ENCODE measurements at regions not wholly inside any gene's neighbourhood (a gene's known extent, or its start where the extent isn't known, plus 50 kb on each side); places are given as distances from the start of the nearest gene placed in this dataset.
A peak's percentile ranks its signal among the peaks of the same experiment; 100 is the strongest.

DNA sequence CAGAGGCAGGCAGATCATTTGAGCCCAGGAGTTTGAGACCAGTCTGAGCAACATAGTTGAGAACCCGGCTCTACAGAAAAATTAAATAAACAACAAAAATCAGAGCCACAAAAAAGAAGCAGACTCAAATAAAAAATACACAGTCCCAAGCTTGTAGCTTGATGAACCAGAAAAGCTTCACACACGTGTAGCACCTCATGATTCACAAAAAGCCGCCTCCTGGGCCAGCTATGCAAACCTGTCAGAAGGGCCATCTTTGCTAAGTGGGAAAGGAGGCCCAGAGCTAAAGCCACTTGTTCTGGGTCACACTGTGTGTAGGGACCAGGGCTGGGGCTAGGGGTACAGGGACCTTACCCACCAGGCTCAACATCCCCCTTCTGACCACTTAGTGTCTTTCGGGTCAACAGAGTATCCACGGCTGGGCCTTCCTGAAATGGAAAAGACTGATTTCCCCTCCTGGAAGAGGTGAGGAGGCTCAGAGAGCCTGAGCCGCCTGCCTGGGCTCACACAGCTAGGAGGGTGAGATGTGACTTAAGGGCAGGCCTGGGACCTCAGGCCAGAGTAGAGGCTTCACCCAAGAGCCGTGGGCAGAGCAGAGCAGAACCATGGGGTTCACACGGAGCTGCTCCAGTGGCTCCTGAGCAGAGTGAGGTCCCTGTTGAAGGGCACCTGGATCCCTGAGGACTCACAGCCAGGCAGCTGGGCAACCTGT, 269.6 kb downstream of the PARN start:
- DNase-seq (ENCODE audit: low spot score), result no peak

GRCh38 chr16:14358697-14359305, 271.3 kb downstream of the PARN start:
- no peak for DNase-seq (ENCODE audit: low spot score)

- DNase-seq (ENCODE audit: low spot score), result no peak
These were observed 272.7 kb downstream of the PARN start for GRCh38 chr16:14357328-14357727.

GRCh38 chr16:14356064-14356463, 274.0 kb downstream of the PARN start:
- DNase-seq (ENCODE audit: low spot score), result no peak

- peak; percentile 90 for DNase-seq (ENCODE audit: low spot score)
These were observed 275.3 kb downstream of the PARN start for GRCh38 chr16:14354561-14355351.

DNA sequence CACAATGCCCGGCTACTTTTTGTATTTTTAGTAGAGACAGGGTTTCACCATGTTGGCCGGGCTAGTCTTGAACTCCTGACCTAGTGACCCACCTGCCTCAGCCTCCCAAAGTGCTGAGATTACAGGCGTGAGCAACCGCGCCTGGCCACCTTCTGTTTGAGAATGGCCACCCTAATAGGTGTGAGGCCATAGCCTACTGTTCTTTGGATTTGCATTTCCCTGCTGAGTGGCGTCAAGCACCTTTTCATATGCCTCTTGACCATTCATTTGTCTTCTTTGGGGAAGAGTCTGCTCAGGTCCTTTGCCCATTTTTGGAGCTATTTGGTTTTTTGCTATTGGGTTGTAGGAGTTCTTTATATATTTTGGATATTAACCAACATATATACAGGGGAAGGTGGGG, 276.7 kb downstream of the PARN start:
- DNase-seq (ENCODE audit: low spot score), result no peak

- no peak for DNase-seq (ENCODE audit: low spot score)
These were observed 278.4 kb downstream of the PARN start for GRCh38 chr16:14351647-14352046.

DNA sequence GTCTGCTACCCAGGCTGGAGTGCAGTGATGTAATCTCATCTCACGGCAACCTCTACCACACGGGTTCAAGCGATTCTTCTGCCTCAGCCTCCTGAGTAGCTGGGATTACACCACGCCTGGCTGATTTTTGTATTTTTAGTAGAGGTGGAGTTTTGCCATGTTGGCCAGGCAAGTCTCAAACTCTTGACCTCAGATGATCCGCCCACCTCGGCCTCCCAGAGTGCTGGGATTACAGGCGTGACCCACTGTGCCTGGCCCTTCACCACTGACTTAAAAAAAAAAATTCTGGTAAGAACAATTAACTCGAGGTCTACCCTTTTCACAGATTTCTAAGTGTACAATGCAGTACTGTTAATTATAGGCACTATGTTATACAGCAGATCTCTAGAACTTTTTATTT, 279.4 kb downstream of the PARN start:
- DNase-seq (ENCODE audit: low spot score), result no peak

- DNase-seq (ENCODE audit: low spot score), result no peak
These were observed 279.0 kb downstream of the MRTFB start for GRCh38 chr16:14350081-14350480.

DNA sequence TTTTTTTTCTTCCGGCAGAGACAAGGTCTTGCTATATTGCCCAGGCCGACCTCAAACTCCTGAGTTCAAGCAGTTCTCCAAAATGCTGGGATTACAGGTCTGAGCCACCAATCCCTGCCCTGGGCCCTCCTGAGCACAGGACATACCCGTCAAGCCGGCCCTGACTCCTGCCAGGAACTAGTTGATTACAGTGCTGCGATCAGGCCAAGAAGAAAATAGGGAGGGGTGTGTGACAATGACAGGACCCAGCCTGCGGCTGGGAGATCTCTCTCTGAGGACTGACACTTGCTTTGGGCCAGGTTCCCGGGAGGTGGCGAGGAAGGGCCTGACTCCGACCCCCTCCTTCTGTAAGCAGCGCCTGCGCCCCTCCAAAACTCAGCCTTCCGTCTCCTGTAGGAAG, 276.6 kb downstream of the MRTFB start:
- no peak for DNase-seq (ENCODE audit: low spot score)

GRCh38 chr16:14346278-14347142, 275.4 kb downstream of the MRTFB start:
- no peak for DNase-seq (ENCODE audit: low spot score)

DNA sequence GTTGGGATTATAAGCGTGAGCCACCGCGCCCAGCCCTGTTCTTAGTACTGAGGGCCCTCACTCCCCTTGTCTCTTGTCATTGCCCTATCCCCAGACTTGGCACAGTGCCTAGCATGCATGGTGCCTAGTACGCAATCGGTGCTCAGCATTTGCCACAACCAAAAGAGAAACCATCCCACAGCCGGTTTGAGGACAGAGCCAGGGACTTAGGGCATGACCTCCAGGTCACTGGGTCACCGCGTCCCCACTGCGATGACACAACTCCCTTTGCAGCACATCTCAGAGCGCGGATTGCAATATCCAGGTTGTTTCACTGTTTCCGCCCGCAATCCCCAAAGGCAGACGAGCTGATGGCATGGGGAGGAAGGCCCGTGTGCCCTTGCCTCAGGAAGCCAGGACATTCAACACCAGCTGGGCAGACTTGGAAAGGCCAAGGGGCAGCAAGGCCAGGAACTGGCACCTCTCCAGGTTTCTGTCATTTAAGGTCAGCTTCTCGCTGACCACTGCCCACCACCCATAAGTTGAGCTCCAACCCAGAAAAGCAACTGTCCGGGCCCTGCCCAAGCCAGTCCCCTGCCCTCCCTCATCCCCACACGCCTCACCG, 274.5 kb downstream of the MRTFB start:
- no peak for DNase-seq (ENCODE audit: low spot score)

- DNase-seq (ENCODE audit: low spot score), result no peak
These were observed 273.8 kb downstream of the MRTFB start for GRCh38 chr16:14344945-14345344.

- no peak for DNase-seq (ENCODE audit: low spot score)
These were observed 273.2 kb downstream of the MRTFB start for GRCh38 chr16:14344292-14344691.

DNA sequence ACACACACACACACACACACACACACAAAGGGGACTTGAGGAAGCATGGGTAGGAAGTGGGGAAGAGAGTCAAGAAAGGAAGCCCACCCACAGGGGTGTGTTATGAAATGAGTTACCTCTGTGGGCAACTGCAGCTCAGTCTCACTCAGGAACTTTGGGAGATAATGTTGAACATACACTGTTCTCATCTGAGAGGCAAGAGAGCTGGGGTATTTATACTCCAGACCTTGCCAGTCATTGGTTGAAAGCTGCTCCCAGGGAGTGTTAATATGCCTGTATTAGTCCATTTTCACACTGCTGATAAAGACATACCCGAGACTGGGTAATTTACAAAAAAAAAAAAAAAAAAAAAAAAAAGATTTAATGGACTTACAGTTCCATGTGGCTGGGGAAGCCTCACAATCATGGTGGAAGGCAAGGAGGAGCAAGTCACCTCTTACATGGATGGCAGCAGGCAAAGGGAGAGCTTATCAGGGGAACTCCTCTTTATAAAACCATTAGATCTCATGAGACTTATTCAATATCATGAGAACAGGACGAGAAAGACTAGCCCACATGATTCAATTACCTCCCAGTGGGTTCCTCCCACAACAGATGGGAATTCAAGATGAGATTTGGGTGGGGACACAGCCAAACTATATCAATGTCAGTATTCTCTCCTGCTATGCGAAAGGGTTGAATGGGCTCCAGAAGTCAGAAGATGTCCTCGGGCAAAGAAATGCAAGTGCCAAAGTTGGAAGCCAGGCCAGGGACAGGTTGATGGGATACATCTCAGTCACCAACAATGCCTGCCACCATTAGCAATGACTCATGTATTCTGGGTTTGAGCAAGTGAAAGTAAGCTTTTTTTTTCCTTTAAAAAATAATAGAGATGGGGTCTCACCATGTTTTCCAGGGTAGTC, 270.5 kb downstream of the MRTFB start:
- DNase-seq (ENCODE audit: low spot score), result no peak

DNA sequence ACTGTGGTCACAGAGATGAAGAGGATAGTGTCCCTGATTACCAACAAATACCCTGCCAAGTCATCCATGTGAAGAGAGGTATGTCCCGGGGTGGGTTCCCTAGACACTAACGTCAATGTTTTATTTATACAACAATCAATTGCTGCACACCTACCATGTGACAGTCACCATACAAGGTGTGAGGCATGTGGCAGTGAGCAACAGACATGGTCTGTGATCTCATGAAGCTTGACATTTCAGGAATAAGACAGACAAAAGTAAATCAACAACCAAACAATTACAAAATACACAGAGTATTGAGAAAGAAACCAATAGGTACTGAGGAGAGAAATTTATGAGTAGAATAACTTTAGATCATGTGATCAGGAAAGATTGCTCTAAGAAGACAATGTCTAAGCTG, 268.6 kb downstream of the MRTFB start:
- no peak for DNase-seq (ENCODE audit: low spot score)

GRCh38 chr16:14338969-14339368, 267.9 kb downstream of the MRTFB start:
- no peak for DNase-seq (ENCODE audit: low spot score)

DNA sequence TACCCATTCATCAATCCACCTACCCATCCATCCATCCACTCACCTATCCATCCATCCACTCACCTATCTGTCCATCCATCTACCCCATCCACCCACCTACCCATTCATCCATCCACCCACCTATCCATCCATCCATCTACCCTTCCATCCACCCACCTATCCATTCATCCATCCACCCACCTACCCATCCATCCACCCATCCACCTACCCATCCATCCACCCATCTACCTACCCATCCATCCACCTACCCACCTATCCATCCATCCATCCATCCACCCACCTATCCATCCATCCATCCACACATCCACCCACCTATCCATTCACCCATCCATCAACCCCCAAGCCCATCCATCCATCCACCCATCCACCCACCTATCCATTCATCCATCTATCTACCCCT, 267.1 kb downstream of the MRTFB start:
- no peak for DNase-seq (ENCODE audit: low spot score)

DNA sequence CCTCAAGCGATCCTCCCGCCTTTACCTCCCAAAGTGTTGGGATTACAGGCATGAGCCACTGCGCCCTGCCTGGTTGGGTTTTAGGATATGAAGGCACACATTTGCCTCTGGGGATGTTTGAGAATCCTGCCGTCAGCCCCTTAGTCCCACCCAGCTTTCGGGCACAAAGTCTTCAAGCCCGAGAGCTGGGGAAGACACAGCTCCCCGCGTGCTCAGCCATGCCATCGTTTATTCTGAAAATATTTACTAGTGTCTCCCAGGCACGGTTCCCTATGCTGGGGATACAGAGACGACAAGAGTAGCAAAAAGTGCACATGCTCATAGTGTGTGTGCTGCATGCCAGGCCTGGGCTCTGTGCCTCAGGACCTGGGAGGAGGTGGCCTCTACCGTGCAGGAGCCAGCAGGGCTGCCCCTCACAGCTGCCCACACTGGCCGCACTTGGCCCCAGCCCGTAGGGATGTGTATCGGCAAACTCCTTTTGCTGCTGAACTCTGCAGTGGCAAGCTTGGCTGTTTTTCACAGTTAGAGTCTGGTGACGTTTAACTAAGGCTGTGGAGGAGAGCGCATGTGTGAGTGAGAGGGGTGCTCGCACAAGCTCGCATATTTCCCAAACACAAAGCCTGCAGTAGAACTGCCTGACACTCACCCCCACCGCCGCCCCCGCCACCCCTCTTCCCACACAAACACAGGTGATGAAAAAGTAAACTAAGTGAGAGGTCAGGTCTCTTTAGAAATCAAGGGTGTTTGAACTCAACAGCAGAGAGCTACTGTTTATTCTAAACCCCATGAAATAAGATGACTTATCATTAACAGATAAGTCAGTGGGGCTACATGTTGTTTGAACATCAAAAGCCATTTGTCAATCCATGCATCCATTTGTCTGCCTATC, 266.4 kb downstream of the MRTFB start:
- no peak for DNase-seq (ENCODE audit: low spot score)

DNA sequence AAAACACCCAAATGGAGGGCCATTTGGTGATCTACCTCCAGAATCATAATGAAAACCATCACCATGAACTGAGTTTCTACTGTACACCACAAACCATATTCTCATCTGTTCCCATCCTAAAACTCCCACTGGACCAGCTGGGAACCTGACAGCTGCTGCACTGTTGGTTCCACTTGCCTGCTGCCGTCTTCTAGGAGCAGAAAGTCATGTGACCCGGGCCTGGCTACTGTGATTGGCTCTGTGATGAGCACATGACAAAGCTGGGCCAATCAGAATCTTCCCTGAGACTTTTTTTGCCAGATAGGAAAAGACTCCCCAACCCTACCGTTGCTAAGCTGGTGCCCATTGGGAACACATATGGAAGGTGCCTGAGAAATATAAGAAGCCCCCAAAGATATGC, 264.2 kb downstream of the MRTFB start:
- no peak for DNase-seq (ENCODE audit: low spot score)
